ENCODE measurements at regions not wholly inside any gene's neighbourhood (a gene's known extent, or its start where the extent isn't known, plus 50 kb on each side); places are given as distances from the start of the nearest gene placed in this dataset.
"Not testable (repeated sequence)": the region's sequence is repeated elsewhere in the genome, so short reads cannot be mapped to it uniquely, and the experiment has no call there.

DNA sequence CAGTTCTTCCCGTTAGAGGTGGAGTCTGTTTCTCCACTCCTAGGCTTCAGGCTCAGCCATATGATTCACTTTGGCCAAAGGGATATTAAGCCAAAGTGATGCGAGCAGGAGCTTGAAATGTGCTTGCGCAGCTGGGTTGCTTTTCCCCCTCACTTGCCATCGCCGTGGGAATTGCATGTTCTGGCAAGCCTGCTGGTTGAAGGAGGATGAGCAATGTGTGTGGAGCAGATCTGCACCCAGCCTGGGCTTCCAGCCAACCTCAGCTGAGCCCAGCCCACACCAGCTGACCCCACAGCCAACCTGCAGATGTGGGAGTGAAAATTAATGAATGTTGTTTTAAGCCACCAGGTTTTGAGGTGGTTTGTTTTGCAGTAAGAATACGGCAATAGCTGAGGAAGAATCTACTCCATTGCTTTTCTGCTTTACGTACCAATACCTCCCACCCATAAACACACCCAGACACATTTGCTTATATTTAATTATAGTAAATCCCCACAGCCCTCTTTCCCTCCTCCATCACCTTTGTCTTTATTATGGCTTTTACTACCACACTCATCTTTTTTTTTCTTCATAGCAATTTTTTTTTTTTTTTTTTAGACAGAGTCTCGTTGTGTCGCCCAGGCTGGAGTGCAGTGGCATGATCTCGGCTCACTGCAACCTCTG lies 132.8 kb upstream of the FUNDC1 start:
- DNase-seq (ENCODE audit: low read depth): peak; percentile 88

GRCh38 chrX:44674906-44675305 lies 132.2 kb upstream of the FUNDC1 start:
- DNase-seq (ENCODE audit: low read depth): no peak

GRCh38 chrX:44669626-44670025 lies 127.0 kb upstream of the FUNDC1 start:
- no peak for DNase-seq (ENCODE audit: low read depth)

- DNase-seq (ENCODE audit: low read depth): no peak
Observed at GRCh38 chrX:44667771-44668170, 125.1 kb upstream of the FUNDC1 start.

GRCh38 chrX:44657718-44658246 lies 115.1 kb upstream of the FUNDC1 start:
- not testable (repeated sequence) for DNase-seq (ENCODE audit: low read depth)

GRCh38 chrX:44651358-44651757 lies 108.7 kb upstream of the FUNDC1 start:
- DNase-seq (ENCODE audit: low read depth): no peak

- no peak for DNase-seq (ENCODE audit: low read depth)
Observed at GRCh38 chrX:44643723-44644122, 101.1 kb upstream of the FUNDC1 start.

GRCh38 chrX:44637282-44637681 lies 94.6 kb upstream of the FUNDC1 start:
- DNase-seq (ENCODE audit: low read depth): no peak

DNA sequence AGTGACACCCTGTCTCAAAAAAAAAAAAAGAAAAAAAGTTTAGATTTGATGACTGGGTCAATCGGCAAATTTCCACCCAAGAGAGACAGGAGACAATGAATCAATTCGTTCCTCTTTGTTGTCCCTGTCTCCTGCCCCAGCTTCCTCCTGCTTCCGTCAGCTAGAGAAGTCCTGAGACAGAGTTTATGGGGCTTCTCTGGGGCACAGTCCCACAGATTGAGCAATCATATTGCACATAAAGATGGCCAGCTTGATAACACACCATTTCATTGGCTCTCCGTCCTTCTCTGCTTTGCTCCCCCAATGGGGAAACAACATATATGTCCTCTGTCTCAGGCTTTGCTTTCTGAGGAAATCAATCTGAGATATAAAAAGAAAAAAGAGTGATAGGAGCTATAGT lies 78.4 kb upstream of the FUNDC1 start:
- DNase-seq (ENCODE audit: low read depth): no peak

- DNase-seq (ENCODE audit: low read depth): no peak
Observed at GRCh38 chrX:44619039-44619438, 76.4 kb upstream of the FUNDC1 start.

GRCh38 chrX:44596277-44596676 lies 53.6 kb upstream of the FUNDC1 start:
- no peak for DNase-seq (ENCODE audit: low read depth)

Data from stromal cell of bone marrow (primary cell).